OCI-LY3 (cell line): ENCODE measurements at regions not wholly inside any gene's neighbourhood (a gene's known extent, or its start where the extent isn't known, plus 50 kb on each side); places are given as distances from the start of the nearest gene placed in this dataset.

Experiments used
- H2AFZ ChIP-seq: fragments of 200-600, 300-600 bp; shearing (Covaris generic); 2 replicates; pipeline ENCODE4 v1.6.0; 2014; ENCODE audit warnings: antibody characterized with exemption, low read depth, low read length
- H3K27ac ChIP-seq: fragments of 200-600, 300-600 bp; sonication (generic); 2 replicates; pipeline ENCODE4 v1.5.1; 2014; ENCODE audit warnings: mild to moderate bottlenecking, low read length, moderate library complexity, mixed read lengths
- H3K27me3 ChIP-seq: fragments of 200-600, 300-600 bp; sonication (generic); 2 replicates; pipeline ENCODE4 v1.6.1; 2014; ENCODE audit warnings: low read depth, low read length, mixed read lengths
- H3K36me3 ChIP-seq: fragments of 200-600, 300-600 bp; sonication (generic); replicated peaks from 2 replicates; pipeline ENCODE3; 2014; ENCODE audit warnings: low read depth, low read length, mixed read lengths
- H3K4me1 ChIP-seq: fragments of 300-600, 200-600 bp; sonication (generic); 2 replicates; pipeline ENCODE4 v1.6.1; 2014; ENCODE audit warnings: low read length, mixed read lengths
- H3K4me2 ChIP-seq: fragments of 200-600, 300-600 bp; sonication (generic); 2 replicates; pipeline ENCODE4 v1.6.1; 2014; ENCODE audit warnings: low read length, mixed read lengths
- H3K4me3 ChIP-seq: fragments of 300-600, 200-600 bp; sonication (generic); 2 replicates; pipeline ENCODE4 v1.5.1; 2014; ENCODE audit warnings: antibody characterized with exemption, mild to moderate bottlenecking, low read length, moderate library complexity
- H3K79me2 ChIP-seq: fragments of 300-600, 200-600 bp; shearing (Covaris generic); 2 replicates; pipeline ENCODE4 v1.6.1; 2014; ENCODE audit warnings: mild to moderate bottlenecking, low read length, mixed read lengths
- H3K9ac ChIP-seq: fragments of 300-600, 200-600 bp; shearing (Covaris generic); 2 replicates; pipeline ENCODE4 v1.6.0; 2014; ENCODE audit warnings: mild to moderate bottlenecking, low read length, moderate library complexity
- H3K9me3 ChIP-seq: fragments of 200-600, 300-600 bp; shearing (Covaris generic); 2 replicates; pipeline ENCODE4 v1.6.1; 2014; ENCODE audit warnings: low read length, mixed read lengths; ENCODE audit not compliant: insufficient read depth
- H4K20me1 ChIP-seq: fragments of 200-600, 300-600 bp; sonication (generic); 2 replicates; pipeline ENCODE4 v1.6.1; 2016; ENCODE audit warnings: low read length, mixed read lengths; ENCODE audit not compliant: insufficient read depth
- CTCF ChIP-seq: fragments of 200-600, 300-600 bp; sonication (generic); IDR thresholded peaks from 2 replicates; pipeline ENCODE4 v1.5.1; 2014; ENCODE audit warnings: antibody characterized with exemption, low read length, low read depth
- EZH2phosphoT487 ChIP-seq: fragments of 200-600 bp; shearing (Covaris generic); IDR thresholded peaks from 2 replicates; pipeline ENCODE4 v1.6.1; 2018; ENCODE audit warnings: antibody characterized with exemption, mixed run types, low read depth

- no peaks in the 10 kb centered on the region for H3K9me3 ChIP-seq
- H3K27me3 ChIP-seq: no peaks in the 10 kb centered on the region
Observed at GRCh38 chr5:18202164-18202563, 567.9 kb downstream of the TAF11L14 start.

GRCh38 chr5:18203296-18203695 lies 569.0 kb downstream of the TAF11L14 start:
- Histone ChIP-seq H3K27ac (no peak overlapping the region), H4K20me1 (no peaks in the 10 kb centered on the region), H3K36me3 (no peaks in the 10 kb centered on the region), H3K9me3 (no peaks in the 10 kb centered on the region), H3K4me3 (no peak overlapping the region), H2AFZ (no peak overlapping the region), H3K79me2 (no peaks in the 10 kb centered on the region), H3K9ac (no peak overlapping the region), H3K27me3 (no peaks in the 10 kb centered on the region), H3K4me2 (no peak overlapping the region), H3K4me1 (no peaks in the 10 kb centered on the region)
- no peak for TF ChIP-seq CTCF
- no peak for TF ChIP-seq EZH2phosphoT487

More at GRCh38 chr5:18202164-18202563, 567.9 kb downstream of the TAF11L14 start:
- H3K4me2 ChIP-seq: no peak overlapping the region
- no peaks in the 10 kb centered on the region for H3K36me3 ChIP-seq
- no peaks in the 10 kb centered on the region for H4K20me1 ChIP-seq
- no peak overlapping the region for H3K4me3 ChIP-seq
- no peak overlapping the region for H3K27ac ChIP-seq
- no peak overlapping the region for H3K9ac ChIP-seq
- H2AFZ ChIP-seq: no peak overlapping the region
- no peaks in the 10 kb centered on the region for H3K4me1 ChIP-seq
- H3K79me2 ChIP-seq: no peaks in the 10 kb centered on the region
- TF ChIP-seq EZH2phosphoT487: no peak
- no peak for TF ChIP-seq CTCF

GRCh38 chr5:18213666-18214065 lies 579.4 kb downstream of the TAF11L14 start:
- TF ChIP-seq CTCF: no peak
- TF ChIP-seq EZH2phosphoT487: no peak
- H3K9me3 ChIP-seq: no peaks in the 10 kb centered on the region
- no peak overlapping the region for H3K4me3 ChIP-seq
- no peaks in the 10 kb centered on the region for H4K20me1 ChIP-seq
- H3K27me3 ChIP-seq: no peaks in the 10 kb centered on the region
- H3K4me2 ChIP-seq: no peak overlapping the region
- H3K27ac ChIP-seq: no peak overlapping the region
- no peak overlapping the region for H2AFZ ChIP-seq
- H3K79me2 ChIP-seq: no peaks in the 10 kb centered on the region
- no peak overlapping the region for H3K9ac ChIP-seq
- H3K36me3 ChIP-seq: no peaks in the 10 kb centered on the region
- H3K4me1 ChIP-seq: no peaks in the 10 kb centered on the region

GRCh38 chr5:18216016-18216415 lies 581.8 kb downstream of the TAF11L14 start:
- H3K27me3 ChIP-seq: no peaks in the 10 kb centered on the region

More at GRCh38 chr5:18216016-18216415, 581.8 kb downstream of the TAF11L14 start:
- no peak for TF ChIP-seq EZH2phosphoT487
- TF ChIP-seq CTCF: no peak
- no peak overlapping the region for H3K9ac ChIP-seq
- no peaks in the 10 kb centered on the region for H3K9me3 ChIP-seq
- no peaks in the 10 kb centered on the region for H3K79me2 ChIP-seq
- H2AFZ ChIP-seq: no peak overlapping the region
- H3K27ac ChIP-seq: no peak overlapping the region
- no peaks in the 10 kb centered on the region for H3K4me1 ChIP-seq
- no peaks in the 10 kb centered on the region for H4K20me1 ChIP-seq
- H3K4me2 ChIP-seq: no peak overlapping the region
- H3K4me3 ChIP-seq: no peak overlapping the region
- no peaks in the 10 kb centered on the region for H3K36me3 ChIP-seq
